Body of pancreas (tissue), 4 donors: ENCODE measurements at regions not wholly inside any gene's neighbourhood (a gene's known extent, or its start where the extent isn't known, plus 50 kb on each side); places are given as distances from the start of the nearest gene placed in this dataset.

ENCODE experiments used
- ATAC-seq: fragments of 150-250 bp; one replicate; pipeline ENCODE4 v1.9.1; 2016
- DNase-seq, 4 donors: peaks; one replicate each; pipeline ENCODE4 v3.0.0-alpha.2; 2019
- H3K27ac ChIP-seq, 4 donors: fragments of 200-600 bp; sonication (generic); 1 replicate in 3 of 4; 2 replicates in 1 of 4; pipeline versions ENCODE4 v1.5.1 to v1.6.1; 2016 to 2019; ENCODE audit warnings: mild to moderate bottlenecking in 1 of 4, mixed read lengths in 1 of 4, moderate library complexity in 1 of 4
- H3K27me3 ChIP-seq, 2 donors: fragments of 200-600 bp; sonication (generic); one replicate each; pipeline ENCODE4 v1.6.0; 2016; ENCODE audit warnings: mild to moderate bottlenecking in 1 of 2
- H3K36me3 ChIP-seq, 2 donors: fragments of 200-600 bp; sonication (generic); replicated peaks in 1 of 2; 2 replicates each; pipeline ENCODE4 v1.5.1; 2016; ENCODE audit warnings: low read depth in 2 of 2; ENCODE audit not compliant: insufficient read depth in 1 of 2
- H3K4me1 ChIP-seq: fragments of 200-600 bp; sonication (generic); one replicate; pipeline ENCODE4 v1.6.0; 2016
- H3K4me3 ChIP-seq, 2 donors: fragments of 200-600 bp; sonication (generic); 1 replicate in 1 of 2; 2 replicates in 1 of 2; pipeline ENCODE4 v1.5.1; 2016 to 2019
- H3K9me3 ChIP-seq, 3 donors: fragments of 200-600 bp; sonication (generic); 1 replicate in 2 of 3; 2 replicates in 1 of 3; pipeline ENCODE4 v1.5.1; 2016
- CTCF ChIP-seq, 7 experiments: fragments of 450-650 bp in 4 of 7; fragments of 200-600 bp in 3 of 7; sonication (generic) in 3 of 7; IDR thresholded peaks; one replicate each; pipeline ENCODE4 v1.5.1; 2016 to 2019; ENCODE audit warnings: antibody characterized with exemption in 7 of 7
- POLR2A ChIP-seq, 3 donors: fragments of 450-650 bp; IDR thresholded peaks; one replicate each; pipeline ENCODE4 v1.6.1; 2016; ENCODE audit warnings: antibody characterized with exemption in 3 of 3, mild to moderate bottlenecking in 2 of 3
- WGBS, 2 donors: methylation state at CpG; one replicate each; pipeline ENCODE4 v1.1.5; 2017; 5-methylcytosine and 5-hydroxymethylcytosine counted together
- intact Hi-C: fragments of 100-400 bp; cut with DNase I; formaldehyde crosslinking; loops from one replicate; pipeline ENCODE4 v1.15.1; 2023

DNA sequence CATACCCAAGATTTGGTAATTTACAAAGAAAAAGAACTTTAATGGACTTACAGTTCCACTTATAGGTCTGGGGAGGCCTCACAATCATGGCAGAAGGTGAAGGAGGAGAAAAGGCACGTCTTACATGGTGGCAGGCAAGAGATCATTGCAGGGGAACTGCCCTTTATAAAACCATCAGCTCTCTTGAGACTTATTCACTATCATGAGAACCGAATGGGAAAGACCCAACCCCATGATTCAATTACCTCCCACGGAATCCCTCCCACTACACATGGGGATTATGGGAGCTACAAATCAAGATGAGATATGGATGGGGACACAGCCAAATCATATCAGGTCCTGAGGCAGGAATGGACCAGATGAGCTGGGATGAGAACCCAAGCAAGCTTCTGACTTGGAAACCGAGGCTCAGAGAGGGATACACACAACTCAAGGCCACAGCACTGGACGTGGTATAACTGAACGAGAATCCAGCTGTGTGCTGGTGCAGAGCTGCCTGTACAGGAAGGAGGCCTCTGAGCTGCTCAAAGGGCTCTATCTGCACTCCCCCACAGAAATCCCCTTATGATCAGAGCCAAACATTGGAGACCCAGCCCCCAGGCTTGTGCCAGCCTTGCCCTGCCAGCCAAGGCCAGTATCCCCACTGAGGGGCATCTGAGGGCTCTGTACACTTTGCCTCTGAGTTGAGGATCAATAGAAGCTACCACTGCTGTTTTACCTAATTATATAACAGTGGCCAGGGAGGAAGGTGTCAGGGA is 137.8 kb downstream of the CEBPB start:
- TF ChIP-seq CTCF (IDR thresholded peaks at IDR 0.05) (no peak), POLR2A (IDR thresholded peaks at IDR 0.05) (no peak)
- DNase-seq (no peak), ATAC-seq (no peak)
- no peak overlapping the region for H3K27ac ChIP-seq
- no peaks in the 10 kb centered on the region for H3K36me3 ChIP-seq
- H3K27me3 ChIP-seq, result no peaks in the 10 kb centered on the region
- peaks cover 20% of the 10 kb centered on the region for H3K4me1 ChIP-seq
- intact Hi-C loops, result no loop called here
- WGBS, 2 donors, result 78 to 90% methylated on average over 6 of the region's 6 CpGs
- no peak overlapping the region for H3K4me3 ChIP-seq
- no peaks in the 10 kb centered on the region for H3K9me3 ChIP-seq

DNA sequence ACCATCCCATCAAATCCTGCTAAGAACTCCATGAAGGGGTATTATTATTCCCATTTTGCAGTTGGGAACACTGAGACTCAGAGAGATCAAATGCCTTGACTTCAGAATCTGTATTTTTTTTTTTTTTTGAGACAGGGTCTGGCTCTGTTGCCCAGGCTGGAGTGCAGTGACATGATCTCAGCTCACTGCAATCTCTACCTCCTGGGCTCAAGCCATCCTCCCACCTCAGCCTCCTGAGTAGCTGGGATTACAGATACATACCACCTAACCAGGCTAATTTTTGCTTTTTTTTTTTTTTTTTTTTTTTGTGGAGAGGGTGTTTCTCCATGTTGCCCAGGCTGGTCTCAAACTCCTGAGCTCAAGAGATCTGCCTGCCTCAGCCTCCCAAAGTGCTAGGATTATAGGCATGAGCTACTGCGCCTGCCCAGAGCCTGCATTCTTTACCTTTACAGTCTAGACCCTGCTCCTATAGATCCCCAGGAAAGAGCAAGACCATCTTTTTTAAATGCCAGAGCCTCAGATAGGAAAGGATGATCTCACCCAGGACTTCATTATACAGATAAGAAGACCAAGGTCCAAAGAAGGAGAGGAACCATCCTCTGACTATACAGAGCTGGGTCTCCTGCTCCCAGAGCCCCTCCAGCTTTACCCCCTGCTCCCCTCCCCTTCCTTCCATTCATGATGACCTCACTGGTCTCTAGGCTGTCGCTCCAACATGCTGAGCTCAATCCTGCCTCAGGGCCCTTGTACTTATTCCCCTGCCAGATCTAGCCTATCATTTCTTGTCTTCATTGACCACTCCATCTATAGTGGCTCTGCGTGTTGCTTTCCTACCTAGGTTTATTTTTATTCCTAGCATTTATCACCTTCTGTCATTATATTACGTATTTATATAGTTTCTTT is 138.6 kb downstream of the CEBPB start:
- Histone ChIP-seq H3K27me3 (no peaks in the 10 kb centered on the region), H3K4me3 (no peak overlapping the region), H3K4me1 (peaks cover 20% of the 10 kb centered on the region), H3K36me3 (no peaks in the 10 kb centered on the region), H3K27ac (no peak overlapping the region), H3K9me3 (no peaks in the 10 kb centered on the region)
- 76 to 97% methylated on average over 4 of the region's 4 CpGs for WGBS, 2 donors
- intact Hi-C loops, result no loop called here
- TF ChIP-seq CTCF (IDR thresholded peaks at IDR 0.05), result no peak
- ATAC-seq (no peak), DNase-seq (no peak)

GRCh38 chr20:50329981-50330503 is 139.4 kb downstream of the CEBPB start:
- DNase-seq (no peak), ATAC-seq (no peak)
- intact Hi-C loops, result no loop called here
- H3K27me3 ChIP-seq, result no peaks in the 10 kb centered on the region
- no peak overlapping the region for H3K4me3 ChIP-seq
- 80 to 88% methylated on average over 3 of the region's 3 CpGs for WGBS, 2 donors
- no peaks in the 10 kb centered on the region for H3K36me3 ChIP-seq
- H3K27ac ChIP-seq, result no peak overlapping the region
- no peaks in the 10 kb centered on the region for H3K9me3 ChIP-seq
- H3K4me1 ChIP-seq, result peaks cover 20% of the 10 kb centered on the region
- TF ChIP-seq POLR2A (IDR thresholded peaks at IDR 0.05), result no peak
- no peak for TF ChIP-seq CTCF (IDR thresholded peaks at IDR 0.05)

DNA sequence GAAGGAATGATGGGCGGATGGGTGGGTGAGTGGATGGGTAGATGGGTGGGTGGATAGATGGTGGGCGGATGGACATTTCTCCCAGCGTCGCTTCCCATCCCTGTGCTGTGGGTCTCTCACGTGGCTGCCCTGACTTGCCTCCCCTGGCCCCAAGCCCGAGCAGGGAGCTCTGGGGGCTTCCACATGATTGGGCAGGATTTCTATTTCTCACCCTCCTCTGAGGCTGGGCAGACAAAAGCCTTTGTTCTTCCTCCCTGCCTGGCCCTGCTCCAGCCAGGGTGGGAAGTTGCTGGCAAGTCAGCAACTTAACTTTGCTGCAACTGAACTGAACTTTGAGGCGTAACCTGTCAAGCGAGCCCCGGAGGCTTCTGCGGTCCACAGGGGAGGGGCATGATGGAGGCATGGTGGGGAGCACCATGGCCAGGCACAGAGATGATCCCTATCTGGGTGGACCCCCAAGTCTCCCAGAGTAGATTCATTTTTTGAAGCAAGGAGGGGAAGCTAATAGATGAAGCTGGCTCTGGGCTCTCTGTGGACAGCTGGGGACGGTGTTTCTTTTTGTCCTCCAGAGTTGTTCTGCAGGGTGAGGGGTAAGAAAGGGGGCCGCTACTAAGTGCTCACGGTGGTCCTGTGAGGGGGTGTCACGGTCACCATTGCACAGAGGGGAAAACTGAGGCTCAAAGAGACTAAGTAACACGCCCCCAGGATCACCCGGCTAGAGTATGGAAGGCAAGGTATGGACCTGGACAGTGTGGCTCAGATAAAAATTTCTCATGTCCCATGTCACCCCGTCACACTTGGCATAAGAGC is 140.1 kb downstream of the CEBPB start:
- H3K4me3 ChIP-seq, result no peak overlapping the region
- H3K36me3 ChIP-seq, result no peaks in the 10 kb centered on the region
- no peaks in the 10 kb centered on the region for H3K9me3 ChIP-seq
- H3K27me3 ChIP-seq, result no peaks in the 10 kb centered on the region
- peak in 2 of 4 donors; percentile 39 to 45 for DNase-seq
- TF ChIP-seq CTCF (IDR thresholded peaks at IDR 0.05) (no peak), POLR2A (IDR thresholded peaks at IDR 0.05) (no peak)
- peaks cover 20% of the 10 kb centered on the region for H3K4me1 ChIP-seq
- peak; percentile 34 for ATAC-seq
- WGBS, 2 donors, result 59 to 62% methylated on average over 17 of the region's 17 CpGs
- intact Hi-C loops, result no loop called here
- H3K27ac ChIP-seq, result no peak overlapping the region
